WERI-Rb-1 (cell line): ENCODE measurements at regions not wholly inside any gene's neighbourhood (a gene's known extent, or its start where the extent isn't known, plus 50 kb on each side); places are given as distances from the start of the nearest gene placed in this dataset.
"Not testable (repeated sequence)": the region's sequence is repeated elsewhere in the genome, so short reads cannot be mapped to it uniquely, and the experiment has no call there.

Experiments
- DNase-seq: peaks from one replicate; pipeline ENCODE4 v3.0.0-alpha.2; 2020
- H3K27ac ChIP-seq: fragments of 250-450 bp; sonication (Bioruptor Pico); 2 replicates; pipeline ENCODE4 v1.5.1; 2020; ENCODE audit warnings: mild to moderate bottlenecking, moderate library complexity
- H3K27me3 ChIP-seq: fragments of 250-450 bp; sonication (Bioruptor Pico); 2 replicates; pipeline ENCODE4 v1.5.1; 2021; ENCODE audit warnings: mild to moderate bottlenecking, low read depth, moderate library complexity; ENCODE audit not compliant: insufficient read depth, severe bottlenecking
- H3K36me3 ChIP-seq: fragments of 250-450 bp; sonication (Bioruptor Pico); 2 replicates; pipeline ENCODE4 v1.5.1; 2020; ENCODE audit warnings: mild to moderate bottlenecking, moderate library complexity
- H3K4me3 ChIP-seq: 2 replicates; pipeline ENCODE4 v1.5.1; 2011; ENCODE audit warnings: low read depth, mild to moderate bottlenecking, control low read depth, low read length
- H3K9me3 ChIP-seq: fragments of 250-450 bp; sonication (Bioruptor Pico); 2 replicates; pipeline ENCODE4 v1.5.1; 2021; ENCODE audit warnings: mild to moderate bottlenecking, moderate library complexity; ENCODE audit not compliant: severe bottlenecking
- CTCF ChIP-seq: IDR thresholded peaks from 2 replicates; pipeline ENCODE4 v1.5.1; 2011; ENCODE audit warnings: low read depth, mild to moderate bottlenecking, control low read depth, inconsistent platforms, low read length

- Histone ChIP-seq H3K4me3 (no peak overlapping the region), H3K27me3 (no peaks in the 10 kb centered on the region), H3K36me3 (no peaks in the 10 kb centered on the region), H3K9me3 (no peaks in the 10 kb centered on the region), H3K27ac (no peak overlapping the region)
- no peak for TF ChIP-seq CTCF
- no peak for DNase-seq
Measured at GRCh38 chr7:142476077-142476476, 218.2 kb upstream of the PRSS58 start.

- Histone ChIP-seq H3K4me3 (no peak overlapping the region), H3K27ac (no peak overlapping the region), H3K36me3 (no peaks in the 10 kb centered on the region), H3K27me3 (no peaks in the 10 kb centered on the region), H3K9me3 (no peaks in the 10 kb centered on the region)
- DNase-seq: no peak
- TF ChIP-seq CTCF: no peak
Measured at GRCh38 chr7:142471820-142472219, 214.0 kb upstream of the PRSS58 start.

- Histone ChIP-seq H3K9me3 (no peaks in the 10 kb centered on the region), H3K27me3 (no peaks in the 10 kb centered on the region), H3K36me3 (no peaks in the 10 kb centered on the region), H3K4me3 (no peak overlapping the region), H3K27ac (no peak overlapping the region)
- DNase-seq: no peak
- no peak for TF ChIP-seq CTCF
Measured at GRCh38 chr7:142470544-142470830, 212.6 kb upstream of the PRSS58 start.

GRCh38 chr7:142469696-142470543 is 212.1 kb upstream of the PRSS58 start:
- H3K4me3 ChIP-seq: no peak overlapping the region
- no peaks in the 10 kb centered on the region for H3K9me3 ChIP-seq
- no peak overlapping the region for H3K27ac ChIP-seq
- DNase-seq: no peak
- no peaks in the 10 kb centered on the region for H3K27me3 ChIP-seq
- H3K36me3 ChIP-seq: no peaks in the 10 kb centered on the region
- TF ChIP-seq CTCF: no peak

GRCh38 chr7:142468871-142469665 is 211.2 kb upstream of the PRSS58 start:
- no peak for TF ChIP-seq CTCF
- Histone ChIP-seq H3K4me3 (no peak overlapping the region), H3K27me3 (no peaks in the 10 kb centered on the region), H3K9me3 (no peaks in the 10 kb centered on the region), H3K27ac (peak overlapping the region; percentile 33), H3K36me3 (no peaks in the 10 kb centered on the region)
- no peak for DNase-seq

- H3K27me3 ChIP-seq, DNase-seq, H3K4me3 ChIP-seq, H3K36me3 ChIP-seq, H3K9me3 ChIP-seq, H3K27ac ChIP-seq: not testable (repeated sequence)
Measured at GRCh38 chr7:142467056-142467655, 209.3 kb upstream of the PRSS58 start.
